ENCODE measurements at regions not wholly inside any gene's neighbourhood (a gene's known extent, or its start where the extent isn't known, plus 50 kb on each side); places are given as distances from the start of the nearest gene placed in this dataset.

DNA sequence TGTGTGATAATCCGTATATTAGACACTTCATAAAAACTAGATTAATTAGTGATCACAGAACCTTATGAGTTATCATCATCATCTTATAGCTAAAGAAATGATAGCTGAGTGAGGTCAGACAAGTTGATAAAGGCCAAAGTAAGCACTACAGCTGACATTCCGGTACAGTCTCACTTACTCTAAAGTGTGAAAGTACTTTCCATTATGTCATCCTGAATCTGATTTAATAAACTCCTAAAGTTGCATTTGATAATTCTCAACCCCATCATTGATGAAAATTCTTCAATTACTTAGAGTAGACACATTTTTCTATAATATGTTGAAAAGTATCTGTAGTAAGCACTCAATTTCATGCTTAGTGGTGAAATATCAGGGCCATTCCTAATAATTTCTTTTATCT is 385.2 kb upstream of the CHD6 start:
- no peak overlapping the region for H3K27ac ChIP-seq
- intact Hi-C loops (cut with DNase I; ENCODE audit: low total_unique reads) = no loop called here
- no peak overlapping the region for H3K4me3 ChIP-seq
- DNase-seq = no peak
- TF ChIP-seq POLR2A (IDR thresholded peaks at IDR 0.05) = no peak
- TF ChIP-seq, protein P1, sequence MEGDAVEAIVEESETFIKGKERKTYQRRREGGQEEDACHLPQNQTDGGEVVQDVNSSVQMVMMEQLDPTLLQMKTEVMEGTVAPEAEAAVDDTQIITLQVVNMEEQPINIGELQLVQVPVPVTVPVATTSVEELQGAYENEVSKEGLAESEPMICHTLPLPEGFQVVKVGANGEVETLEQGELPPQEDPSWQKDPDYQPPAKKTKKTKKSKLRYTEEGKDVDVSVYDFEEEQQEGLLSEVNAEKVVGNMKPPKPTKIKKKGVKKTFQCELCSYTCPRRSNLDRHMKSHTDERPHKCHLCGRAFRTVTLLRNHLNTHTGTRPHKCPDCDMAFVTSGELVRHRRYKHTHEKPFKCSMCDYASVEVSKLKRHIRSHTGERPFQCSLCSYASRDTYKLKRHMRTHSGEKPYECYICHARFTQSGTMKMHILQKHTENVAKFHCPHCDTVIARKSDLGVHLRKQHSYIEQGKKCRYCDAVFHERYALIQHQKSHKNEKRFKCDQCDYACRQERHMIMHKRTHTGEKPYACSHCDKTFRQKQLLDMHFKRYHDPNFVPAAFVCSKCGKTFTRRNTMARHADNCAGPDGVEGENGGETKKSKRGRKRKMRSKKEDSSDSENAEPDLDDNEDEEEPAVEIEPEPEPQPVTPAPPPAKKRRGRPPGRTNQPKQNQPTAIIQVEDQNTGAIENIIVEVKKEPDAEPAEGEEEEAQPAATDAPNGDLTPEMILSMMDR (IDR thresholded peaks at IDR 0.05) = no peak
- no peaks in the 10 kb centered on the region for H3K27me3 ChIP-seq
- no peaks in the 10 kb centered on the region for H3K36me3 ChIP-seq (ENCODE audit: low read depth, missing control alignments)
- 93 to 96% methylated on average over 2 of the region's 2 CpGs for WGBS, 2 donors
- no peaks in the 10 kb centered on the region for H3K9me3 ChIP-seq
- no peaks in the 10 kb centered on the region for H3K4me1 ChIP-seq

DNA sequence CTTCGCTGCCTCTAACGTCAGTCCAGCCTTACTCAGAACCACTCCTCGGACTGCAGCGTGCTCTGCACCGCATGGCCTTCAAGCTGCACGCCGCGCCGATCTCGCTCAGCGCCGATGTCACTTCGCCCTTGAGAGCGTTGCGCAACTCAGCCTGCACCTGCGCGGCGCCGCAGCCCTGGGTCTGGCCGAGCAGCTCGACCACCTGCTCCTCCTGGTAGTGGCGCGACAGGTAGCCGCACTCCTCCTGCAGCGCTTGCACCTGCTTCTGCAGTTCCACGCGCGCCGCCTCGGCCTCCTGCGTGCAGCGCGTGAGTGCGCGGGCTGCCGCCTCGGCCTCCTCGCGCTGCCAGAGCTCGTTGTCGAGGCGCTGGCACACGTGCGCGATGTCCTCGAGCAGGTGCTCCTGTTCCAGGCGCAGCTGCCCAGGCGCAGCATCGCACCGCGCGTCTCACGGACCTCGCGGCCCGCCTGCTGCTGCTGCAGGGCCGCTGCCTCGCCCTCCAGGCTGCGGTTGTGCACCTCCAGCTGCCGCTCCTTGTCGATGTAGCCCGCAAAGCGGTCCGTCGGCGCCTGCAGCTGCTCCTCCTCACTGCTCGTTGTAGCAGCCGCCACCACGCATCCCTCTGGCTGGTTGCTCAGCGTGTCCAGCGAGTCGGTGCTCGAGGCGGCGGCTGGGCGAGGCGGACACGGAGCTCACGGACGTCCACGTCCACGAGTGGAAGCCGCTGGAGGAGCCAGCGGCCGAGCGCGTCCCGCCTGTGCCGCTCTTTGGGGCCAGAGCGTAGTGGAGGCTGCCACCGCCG is 380.6 kb upstream of the CHD6 start:
- no peak for TF ChIP-seq POLR2A (IDR thresholded peaks at IDR 0.05)
- TF ChIP-seq, protein P1 (IDR thresholded peaks at IDR 0.05) = no peak
- intact Hi-C loops (cut with DNase I; ENCODE audit: low total_unique reads) = no loop called here
- Histone ChIP-seq H3K27ac (no peak overlapping the region), H3K4me3 (peak overlapping the region in 1 of 2 donors; percentile 36), H3K36me3 (ENCODE audit: low read depth, missing control alignments) (no peaks in the 10 kb centered on the region), H3K27me3 (no peaks in the 10 kb centered on the region), H3K9me3 (no peaks in the 10 kb centered on the region), H3K4me1 (no peaks in the 10 kb centered on the region)
- 67 to 78% methylated on average over 82 of the region's 92 CpGs for WGBS, 2 donors
- no peak for DNase-seq

DNA sequence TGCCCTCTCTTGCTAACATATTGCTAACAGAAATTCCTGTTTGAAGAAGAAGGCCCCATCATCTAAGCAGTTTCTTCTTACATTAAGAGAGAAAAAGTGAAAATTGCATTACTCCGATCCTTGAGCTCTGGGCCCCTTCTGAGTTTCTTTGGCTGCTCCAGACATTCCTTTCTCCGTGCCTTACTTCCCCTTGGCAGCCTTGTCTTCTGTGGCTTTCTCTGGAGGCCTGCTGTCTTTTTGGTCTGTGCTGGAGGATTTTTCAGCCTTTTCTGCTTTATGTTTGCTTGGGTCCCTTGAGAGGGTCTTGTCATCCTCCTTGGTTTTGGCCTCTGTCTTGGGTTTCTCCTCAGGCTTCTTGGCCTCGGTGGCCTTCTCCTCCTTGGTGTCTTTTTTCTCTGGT is 378.8 kb upstream of the CHD6 start:
- Histone ChIP-seq H3K27me3 (no peaks in the 10 kb centered on the region), H3K4me1 (no peaks in the 10 kb centered on the region), H3K27ac (no peak overlapping the region), H3K9me3 (no peaks in the 10 kb centered on the region), H3K36me3 (ENCODE audit: low read depth, missing control alignments) (no peaks in the 10 kb centered on the region), H3K4me3 (no peak overlapping the region)
- DNase-seq = no peak
- 72 to 74% methylated on average over 3 of the region's 3 CpGs for WGBS, 2 donors
- TF ChIP-seq, protein P1 (IDR thresholded peaks at IDR 0.05) = no peak
- no peak for TF ChIP-seq POLR2A (IDR thresholded peaks at IDR 0.05)
- intact Hi-C loops (cut with DNase I; ENCODE audit: low total_unique reads) = no loop called here

DNA sequence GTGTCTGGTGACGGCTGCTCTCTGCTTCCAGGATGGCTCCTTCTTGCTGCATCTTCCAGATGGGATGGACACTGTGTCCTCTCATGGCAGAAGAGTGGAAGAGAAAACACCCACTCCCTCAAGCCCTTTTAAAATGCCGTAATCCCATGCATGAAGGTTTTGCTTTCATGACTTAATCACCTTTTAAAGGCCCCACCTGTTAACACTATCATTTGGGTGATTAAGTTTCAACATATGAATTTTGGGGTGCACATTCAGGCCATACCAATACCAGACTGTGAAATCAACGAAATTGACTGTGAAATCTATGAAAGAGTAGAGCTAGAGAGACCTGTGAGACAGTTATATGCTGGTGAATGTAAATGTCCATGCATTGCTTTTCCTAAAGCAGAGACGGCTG is 374.3 kb upstream of the CHD6 start:
- H3K9me3 ChIP-seq = no peaks in the 10 kb centered on the region
- no peaks in the 10 kb centered on the region for H3K36me3 ChIP-seq (ENCODE audit: low read depth, missing control alignments)
- H3K27ac ChIP-seq = no peak overlapping the region
- H3K4me3 ChIP-seq = no peak overlapping the region
- intact Hi-C loops (cut with DNase I; ENCODE audit: low total_unique reads) = no loop called here
- H3K4me1 ChIP-seq = no peaks in the 10 kb centered on the region
- H3K27me3 ChIP-seq = no peaks in the 10 kb centered on the region
- WGBS, 2 donors = 69 to 76% methylated on average over 4 of the region's 4 CpGs
- DNase-seq = no peak
- TF ChIP-seq, protein P1 (IDR thresholded peaks at IDR 0.05) = no peak
- no peak for TF ChIP-seq POLR2A (IDR thresholded peaks at IDR 0.05)

DNA sequence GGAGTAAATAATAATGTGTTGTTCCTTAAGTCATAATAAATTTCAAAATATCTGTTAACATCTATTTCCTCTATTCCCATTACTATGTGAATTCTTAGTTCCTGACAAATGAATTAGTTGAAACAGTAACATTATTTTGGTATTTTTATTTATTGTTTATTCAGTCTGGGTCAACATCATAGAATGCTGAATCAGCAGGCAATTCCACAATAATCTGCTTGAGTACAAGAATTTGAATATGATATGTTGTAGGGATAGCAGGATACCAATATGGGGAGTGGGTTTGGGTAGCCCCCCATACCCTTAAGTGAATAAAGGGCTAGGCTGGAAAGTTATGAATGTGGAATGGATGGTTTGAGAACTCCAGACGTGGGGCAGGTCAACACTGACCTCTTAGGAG is 373.2 kb upstream of the CHD6 start:
- intact Hi-C loops (cut with DNase I; ENCODE audit: low total_unique reads) = no loop called here
- no peak for DNase-seq
- no peak overlapping the region for H3K4me3 ChIP-seq
- no peaks in the 10 kb centered on the region for H3K9me3 ChIP-seq
- TF ChIP-seq, protein P1 (IDR thresholded peaks at IDR 0.05) = no peak
- no peak for TF ChIP-seq POLR2A (IDR thresholded peaks at IDR 0.05)
- no peaks in the 10 kb centered on the region for H3K36me3 ChIP-seq (ENCODE audit: low read depth, missing control alignments)
- no peak overlapping the region for H3K27ac ChIP-seq
- H3K27me3 ChIP-seq = no peaks in the 10 kb centered on the region
- H3K4me1 ChIP-seq = no peaks in the 10 kb centered on the region
- 50 to 91% methylated on average over 1 of the region's 1 CpG for WGBS, 2 donors

Data from testis (tissue), 2 donors.